HEK293T (cell line): ENCODE measurements at regions not wholly inside any gene's neighbourhood (a gene's known extent, or its start where the extent isn't known, plus 50 kb on each side); places are given as distances from the start of the nearest gene placed in this dataset.
A peak's percentile ranks its signal among the peaks of the same experiment; 100 is the strongest.

Source experiments
- ARNT ChIP-seq: fragments of 450-650 bp; IDR thresholded peaks from 2 replicates; pipeline ENCODE4 v1.6.1; 2017; ENCODE audit warnings: mild to moderate bottlenecking
- BHLHE40 ChIP-seq: fragments of 450-650 bp; IDR thresholded peaks from 2 replicates; pipeline ENCODE4 v1.6.1; 2016; ENCODE audit warnings: mild to moderate bottlenecking, moderate library complexity, borderline replicate concordance
- ELF4 ChIP-seq: fragments of 450-650 bp; IDR thresholded peaks from 2 replicates; pipeline ENCODE4 v1.6.1; 2017; ENCODE audit warnings: antibody characterized with exemption
- FOXA1 ChIP-seq: fragments of 450-650 bp; IDR thresholded peaks from 2 replicates; pipeline ENCODE4 v1.6.1; 2016; ENCODE audit warnings: mild to moderate bottlenecking
- FOXM1 ChIP-seq: fragments of 450-650 bp; IDR thresholded peaks from 2 replicates; pipeline ENCODE4 v1.6.1; 2017; ENCODE audit warnings: mild to moderate bottlenecking, borderline replicate concordance
- HDGF ChIP-seq: fragments of 450-650 bp; IDR thresholded peaks from 2 replicates; pipeline ENCODE4 v1.6.1; 2017; ENCODE audit warnings: antibody characterized with exemption, borderline replicate concordance
- LEF1 ChIP-seq: fragments of 450-650 bp; IDR thresholded peaks from 2 replicates; pipeline ENCODE4 v1.6.1; 2017; ENCODE audit warnings: mild to moderate bottlenecking, borderline replicate concordance
- NFRKB ChIP-seq: fragments of 450-650 bp; IDR thresholded peaks from 2 replicates; pipeline ENCODE4 v1.6.1; 2016; ENCODE audit warnings: mild to moderate bottlenecking, moderate library complexity
- SP1 ChIP-seq: fragments of 450-650 bp; IDR thresholded peaks from 2 replicates; pipeline ENCODE4 v1.6.1; 2017
- SUZ12 ChIP-seq: fragments of 450-650 bp; IDR thresholded peaks from 2 replicates; pipeline ENCODE4 v1.6.1; 2016; ENCODE audit warnings: mild to moderate bottlenecking
- ZNF384 ChIP-seq: fragments of 450-650 bp; IDR thresholded peaks from 2 replicates; pipeline ENCODE4 v1.6.1; 2016
- TF ChIP-seq, protein P1 (sequence below): fragments of 450-650 bp; IDR thresholded peaks from 2 replicates; pipeline ENCODE4 v1.6.1; 2016

DNA sequence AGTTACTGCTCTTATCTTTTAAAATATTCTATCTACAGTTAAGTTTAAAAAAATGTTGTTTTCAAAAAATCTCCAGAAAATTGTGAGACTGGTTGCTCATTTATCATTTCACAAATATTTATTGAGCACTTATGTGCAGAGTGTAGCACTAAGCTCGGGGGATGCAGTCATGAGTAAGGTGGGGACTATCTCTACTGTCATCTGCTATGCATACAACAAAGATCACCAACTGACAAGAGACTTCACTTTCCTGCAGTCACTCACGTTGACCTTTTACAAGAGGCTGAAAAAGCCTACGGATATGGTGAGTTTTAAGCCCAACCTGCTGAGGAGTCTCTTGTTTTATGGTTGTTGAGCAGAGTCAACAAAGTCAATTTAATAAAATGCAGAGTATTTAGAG is 392.5 kb downstream of the KLF12 start:
- TF ChIP-seq, protein P1, sequence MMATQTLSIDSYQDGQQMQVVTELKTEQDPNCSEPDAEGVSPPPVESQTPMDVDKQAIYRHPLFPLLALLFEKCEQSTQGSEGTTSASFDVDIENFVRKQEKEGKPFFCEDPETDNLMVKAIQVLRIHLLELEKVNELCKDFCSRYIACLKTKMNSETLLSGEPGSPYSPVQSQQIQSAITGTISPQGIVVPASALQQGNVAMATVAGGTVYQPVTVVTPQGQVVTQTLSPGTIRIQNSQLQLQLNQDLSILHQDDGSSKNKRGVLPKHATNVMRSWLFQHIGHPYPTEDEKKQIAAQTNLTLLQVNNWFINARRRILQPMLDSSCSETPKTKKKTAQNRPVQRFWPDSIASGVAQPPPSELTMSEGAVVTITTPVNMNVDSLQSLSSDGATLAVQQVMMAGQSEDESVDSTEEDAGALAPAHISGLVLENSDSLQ, result peak; percentile 44
- TF ChIP-seq FOXA1 (no peak), SP1 (no peak), ARNT (no peak), LEF1 (no peak), FOXM1 (no peak), SUZ12 (no peak), HDGF (no peak), NFRKB (no peak), ELF4 (no peak), BHLHE40 (no peak), ZNF384 (no peak)
